HCT116 (cell line): ENCODE measurements at regions not wholly inside any gene's neighbourhood (a gene's known extent, or its start where the extent isn't known, plus 50 kb on each side); places are given as distances from the start of the nearest gene placed in this dataset.

ENCODE experiments used
- ATAC-seq: fragments of 200-7000 bp; cut with Tn5 transposase; 2 replicates; pipeline ENCODE4 v1.9.1; 2020; ENCODE audit warnings: mild to moderate bottlenecking, moderate library complexity
- BruUV-seq: library from RNA; stranded (reverse); fragments of 400-500 nt; replicated peaks from 2 replicates; lab custom pipeline; 2021; lab: Mats Ljungman, UMichigan
- CTCF ChIA-PET: fragments of 300-600 bp; sonication (Branson Sonifier 250); formaldehyde crosslinking; loops from one replicate; lab custom pipeline; 2021; ENCODE audit warnings: antibody characterized with exemption; lab: Charles Lee
- POLR2A ChIA-PET: fragments of 300-600, 350-600 bp; sonication (Branson Sonifier 250); formaldehyde crosslinking; loops from one replicate; lab custom pipeline; 2021; ENCODE audit warnings: antibody characterized with exemption; lab: Charles Lee
- RAD21 ChIA-PET, 2 experiments: fragments of 300-600 bp; sonication (Branson Sonifier 250); formaldehyde crosslinking; loops; one replicate each; lab custom pipeline; 2023; ENCODE audit warnings: low total read pairs in 2 of 2; ENCODE audit not compliant: uncharacterized antibody in 2 of 2, unreplicated experiment in 2 of 2, low non-redundant PET in 1 of 2; lab: Charles Lee
- DNase-seq: peaks from one replicate; pipeline ENCODE4 v3.0.0-alpha.2; 2010; ENCODE audit warnings: low read depth, low spot score
- H2AFZ ChIP-seq: fragments of 200-600 bp; shearing (Covaris generic), sonication (generic); 2 replicates; pipeline ENCODE4 v1.6.1; 2017; ENCODE audit warnings: low read depth, mixed run types, mixed read lengths, antibody characterized with exemption, low read length; ENCODE audit not compliant: poor library complexity, severe bottlenecking
- H3K27ac ChIP-seq: 2 replicates; pipeline ENCODE4 v1.5.1; 2012; ENCODE audit warnings: low read depth, low read length
- H3K27me3 ChIP-seq: fragments of 200-600 bp; sonication (generic); 2 replicates; pipeline ENCODE4 v1.6.1; 2016; ENCODE audit warnings: mixed run types, low read length, mixed read lengths; ENCODE audit not compliant: insufficient read depth
- H3K36me3 ChIP-seq, 2 experiments: fragments of 200-500 bp in 1 of 2; fragments of 200-600 bp in 1 of 2; sonication (Bioruptor generic) in 1 of 2; sonication (generic) in 1 of 2; 2 replicates each; pipeline versions ENCODE4 v1.5.1 to v1.6.1; 2014 to 2016; ENCODE audit warnings: low read length in 2 of 2, inconsistent platforms in 1 of 2, mixed read lengths in 1 of 2, mixed run types in 1 of 2; ENCODE audit not compliant: insufficient read depth in 2 of 2, control insufficient read depth in 1 of 2
- H3K4me1 ChIP-seq, 2 experiments: fragments of 200-600 bp in 1 of 2; sonication (generic) in 1 of 2; 2 replicates each; pipeline versions ENCODE4 v1.5.1 to v1.6.1; 2012 to 2017; ENCODE audit warnings: low read length in 2 of 2, inconsistent platforms in 1 of 2, mild to moderate bottlenecking in 1 of 2, mixed read lengths in 1 of 2, mixed run types in 1 of 2, moderate library complexity in 1 of 2; ENCODE audit not compliant: insufficient read depth in 2 of 2, control insufficient read depth in 1 of 2
- H3K4me2 ChIP-seq: fragments of 200-600 bp; sonication (generic); 2 replicates; pipeline ENCODE4 v1.6.1; 2017; ENCODE audit warnings: mixed run types, low read length, mixed read lengths
- H3K4me3 ChIP-seq, 2 experiments: fragments of 200-600 bp in 1 of 2; sonication (generic) in 1 of 2; replicated peaks in 1 of 2; 2 replicates each; pipeline ENCODE4 v1.5.1; 2011 to 2016; ENCODE audit warnings: low read length in 2 of 2, control low read depth in 1 of 2, low read depth in 1 of 2, mild to moderate bottlenecking in 1 of 2, mixed read lengths in 1 of 2, mixed run types in 1 of 2
- H3K79me2 ChIP-seq: fragments of 200-600 bp; sonication (generic); 2 replicates; pipeline ENCODE4 v1.6.1; 2017; ENCODE audit warnings: mild to moderate bottlenecking, mixed run types, low read length, moderate library complexity, mixed read lengths; ENCODE audit not compliant: insufficient read depth
- H3K9ac ChIP-seq: fragments of 200-600 bp; sonication (generic); 2 replicates; pipeline ENCODE4 v1.6.1; 2016; ENCODE audit warnings: low read length, mixed read lengths
- H3K9me2 ChIP-seq: fragments of 200-600 bp; sonication (generic), shearing (Covaris generic); 2 replicates; pipeline ENCODE4 v1.6.1; 2017; ENCODE audit warnings: mixed run types, mild to moderate bottlenecking, moderate library complexity; ENCODE audit not compliant: insufficient read depth
- H3K9me3 ChIP-seq, 2 experiments: fragments of 200-500 bp in 1 of 2; fragments of 200-600 bp in 1 of 2; sonication (Bioruptor generic) in 1 of 2; sonication (generic) in 1 of 2; 2 replicates each; pipeline ENCODE4 v1.6.1; 2014 to 2017; ENCODE audit warnings: low read length in 2 of 2, mixed read lengths in 2 of 2, inconsistent platforms in 1 of 2, low read depth in 1 of 2, mild to moderate bottlenecking in 1 of 2, mixed run types in 1 of 2, moderate library complexity in 1 of 2; ENCODE audit not compliant: control insufficient read depth in 1 of 2, insufficient read depth in 1 of 2
- H4K20me1 ChIP-seq: fragments of 200-600 bp; sonication (generic), shearing (Covaris generic); 2 replicates; pipeline ENCODE4 v1.6.1; 2017; ENCODE audit warnings: mixed run types, mild to moderate bottlenecking, moderate library complexity; ENCODE audit not compliant: insufficient read depth
- CBX3 ChIP-seq: IDR thresholded peaks from 2 replicates; pipeline ENCODE4 v1.6.1; 2012; ENCODE audit warnings: low read depth
- EGR1 ChIP-seq: IDR thresholded peaks from 2 replicates; pipeline ENCODE4 v1.6.1; 2012; ENCODE audit warnings: low read depth
- EZH2phosphoT487 ChIP-seq: fragments of 200-600 bp; IDR thresholded peaks from 2 replicates; pipeline ENCODE4 v1.6.1; 2018; ENCODE audit warnings: antibody characterized with exemption, borderline replicate concordance
- FOSL1 ChIP-seq: IDR thresholded peaks from 2 replicates; pipeline ENCODE4 v1.6.1; 2012; ENCODE audit warnings: low read depth
- POLR2A ChIP-seq: IDR thresholded peaks from 2 replicates; pipeline ENCODE4 v1.7.0; 2011; ENCODE audit warnings: borderline replicate concordance; ENCODE audit not compliant: insufficient read depth, insufficient read length; ENCODE audit errors: extremely low read depth
- RAD21 ChIP-seq: IDR thresholded peaks from 2 replicates; pipeline ENCODE4 v1.6.1; 2012; ENCODE audit warnings: low read depth, mild to moderate bottlenecking
- REST ChIP-seq: IDR thresholded peaks from 2 replicates; pipeline ENCODE4 v1.6.1; 2012; ENCODE audit warnings: low read depth
- SIN3A ChIP-seq: IDR thresholded peaks from 2 replicates; pipeline ENCODE4 v1.6.1; 2012; ENCODE audit warnings: low read depth
- TCF7L2 ChIP-seq: IDR thresholded peaks from 2 replicates; pipeline ENCODE4 v1.7.0; 2011; ENCODE audit warnings: borderline replicate concordance, inconsistent platforms; ENCODE audit not compliant: insufficient read depth, insufficient read length; ENCODE audit errors: extremely low read depth
- YY1 ChIP-seq: IDR thresholded peaks from 2 replicates; pipeline ENCODE4 v1.6.1; 2011; ENCODE audit warnings: low read length, low read depth, moderate library complexity, mild to moderate bottlenecking; ENCODE audit not compliant: insufficient replicate concordance; ENCODE audit errors: extremely low read depth
- ZBTB33 ChIP-seq: IDR thresholded peaks from 2 replicates; pipeline ENCODE4 v1.6.1; 2011; ENCODE audit warnings: mild to moderate bottlenecking, low read length, moderate library complexity; ENCODE audit not compliant: insufficient replicate concordance; ENCODE audit errors: extremely low read depth
- intact Hi-C: fragments of 100-400 bp; cut with micrococcal nuclease; formaldehyde crosslinking; loops from 2 replicates; pipeline ENCODE4 v1.10.0; 2022

- Histone ChIP-seq H4K20me1 (no peaks in the 10 kb centered on the region), H3K79me2 (no peaks in the 10 kb centered on the region), H3K9ac (no peak overlapping the region), H3K4me3 (no peak overlapping the region), H3K27ac (no peak overlapping the region), H2AFZ (no peak overlapping the region), H3K4me1 (peaks cover 12 to 18% of the 10 kb centered on the region in 2 experiments), H3K9me3 (no peaks in the 10 kb centered on the region), H3K9me2 (no peaks in the 10 kb centered on the region; the same call in 1 of the 2 replicates), H3K4me2 (no peak overlapping the region), H3K36me3 (no peaks in the 10 kb centered on the region), H3K27me3 (no peaks in the 10 kb centered on the region)
- RAD21 ChIA-PET = no interaction called here
- POLR2A ChIA-PET = no interaction called here
- DNase-seq = no peak
- no peak for ATAC-seq
- TF ChIP-seq TCF7L2 = no peak
- TF ChIP-seq EZH2phosphoT487 = no peak
- TF ChIP-seq EGR1 = no peak
- no peak for TF ChIP-seq YY1
- TF ChIP-seq CBX3 = no peak
- TF ChIP-seq FOSL1 = no peak
- TF ChIP-seq POLR2A = no peak
- no peak for TF ChIP-seq REST
- TF ChIP-seq RAD21 = no peak
- no peak for TF ChIP-seq ZBTB33
- TF ChIP-seq SIN3A = no peak
- intact Hi-C loops = no loop called here
- no TSS peak for BruUV-seq
- CTCF ChIA-PET = no interaction called here
Measured at GRCh38 chr12:53842686-53843085, 90.9 kb upstream of the CISTR start.
